ENCODE measurements at regions not wholly inside any gene's neighbourhood (a gene's known extent, or its start where the extent isn't known, plus 50 kb on each side); places are given as distances from the start of the nearest gene placed in this dataset.

- TF ChIP-seq CTCF (conservative IDR thresholded peaks at IDR 0.05 in 1 of 2, IDR thresholded peaks at IDR 0.05 in 1 of 2; ENCODE audit: low read depth in 1 of 2, low read length in 2 of 2) (no peak), EZH2 (IDR thresholded peaks at IDR 0.05; ENCODE audit: low read length, missing control alignments) (no peak)
Measured at GRCh38 chr3:88725440-88726165, 381.8 kb upstream of the EPHA3 start.
